Ishikawa (cell line): ENCODE measurements at regions not wholly inside any gene's neighbourhood (a gene's known extent, or its start where the extent isn't known, plus 50 kb on each side); places are given as distances from the start of the nearest gene placed in this dataset.

Experiments
- CREB1 ChIP-seq: IDR thresholded peaks from 2 replicates; pipeline ENCODE4 v1.6.1; 2012; ENCODE audit warnings: low read depth
- EP300 ChIP-seq: IDR thresholded peaks from 2 replicates; pipeline ENCODE4 v1.6.1; 2012; ENCODE audit warnings: borderline replicate concordance
- NFIC ChIP-seq: IDR thresholded peaks from 2 replicates; pipeline ENCODE4 v1.6.1; 2012

- TF ChIP-seq NFIC: no peak
- no peak for TF ChIP-seq EP300
- TF ChIP-seq CREB1: no peak
Measured at GRCh38 chr2:187976986-187977333, 314.7 kb upstream of the GULP1 start.
